ENCODE measurements at regions not wholly inside any gene's neighbourhood (a gene's known extent, or its start where the extent isn't known, plus 50 kb on each side); places are given as distances from the start of the nearest gene placed in this dataset.

GRCh38 chr12:69151254-69151764 lies 88.1 kb upstream of the CPSF6 start:
- H3K4me3 ChIP-seq (ENCODE audit: low read length), result no peak overlapping the region
- H3K9ac ChIP-seq (ENCODE audit: low read depth, low read length), result no peak overlapping the region
- H3K9me3 ChIP-seq (ENCODE audit: insufficient read depth, low read depth, low read length), result no peaks in the 10 kb centered on the region
- no peaks in the 10 kb centered on the region for H3K36me3 ChIP-seq (ENCODE audit: insufficient read depth, low read depth, low read length)
- no peak overlapping the region for H3K27ac ChIP-seq (ENCODE audit: low read length)
- H3K4me1 ChIP-seq (ENCODE audit: insufficient read depth, low read length), result no peaks in the 10 kb centered on the region
- H3K27me3 ChIP-seq (ENCODE audit: insufficient read depth, low read length), result no peaks in the 10 kb centered on the region

- Histone ChIP-seq H3K27me3 (ENCODE audit: insufficient read depth, low read length) (no peaks in the 10 kb centered on the region), H3K36me3 (ENCODE audit: insufficient read depth, low read depth, low read length) (no peaks in the 10 kb centered on the region), H3K4me1 (ENCODE audit: insufficient read depth, low read length) (no peaks in the 10 kb centered on the region; the same call in 1 of the 2 replicates), H3K4me3 (ENCODE audit: low read length) (no peak overlapping the region), H3K9ac (ENCODE audit: low read depth, low read length) (no peak overlapping the region), H3K9me3 (ENCODE audit: insufficient read depth, low read depth, low read length) (no peaks in the 10 kb centered on the region), H3K27ac (ENCODE audit: low read length) (no peak overlapping the region)
These were observed 84.6 kb upstream of the CPSF6 start for GRCh38 chr12:69154585-69155363.

- Histone ChIP-seq H3K4me1 (ENCODE audit: insufficient read depth, low read length) (no peaks in the 10 kb centered on the region; the same call in 1 of the 2 replicates), H3K27ac (ENCODE audit: low read length) (no peak overlapping the region), H3K9ac (ENCODE audit: low read depth, low read length) (no peak overlapping the region; the same call in 1 of the 2 replicates), H3K27me3 (ENCODE audit: insufficient read depth, low read length) (no peaks in the 10 kb centered on the region), H3K9me3 (ENCODE audit: insufficient read depth, low read depth, low read length) (no peaks in the 10 kb centered on the region), H3K4me3 (ENCODE audit: low read length) (no peak overlapping the region), H3K36me3 (ENCODE audit: insufficient read depth, low read depth, low read length) (no peaks in the 10 kb centered on the region)
These were observed 82.2 kb upstream of the CPSF6 start for GRCh38 chr12:69157023-69157655.

GRCh38 chr12:69161829-69162228 lies 77.5 kb upstream of the CPSF6 start:
- Histone ChIP-seq H3K27me3 (ENCODE audit: insufficient read depth, low read length) (no peaks in the 10 kb centered on the region), H3K4me3 (ENCODE audit: low read length) (no peak overlapping the region), H3K9me3 (ENCODE audit: insufficient read depth, low read depth, low read length) (no peaks in the 10 kb centered on the region), H3K36me3 (ENCODE audit: insufficient read depth, low read depth, low read length) (no peaks in the 10 kb centered on the region), H3K4me1 (ENCODE audit: insufficient read depth, low read length) (no peaks in the 10 kb centered on the region; the same call in 1 of the 2 replicates), H3K9ac (ENCODE audit: low read depth, low read length) (no peak overlapping the region), H3K27ac (ENCODE audit: low read length) (no peak overlapping the region)

- Histone ChIP-seq H3K27me3 (ENCODE audit: insufficient read depth, low read length) (no peaks in the 10 kb centered on the region), H3K27ac (ENCODE audit: low read length) (no peak overlapping the region), H3K4me3 (ENCODE audit: low read length) (no peak overlapping the region), H3K9ac (ENCODE audit: low read depth, low read length) (no peak overlapping the region), H3K4me1 (ENCODE audit: insufficient read depth, low read length) (peaks cover 16% of the 10 kb centered on the region), H3K36me3 (ENCODE audit: insufficient read depth, low read depth, low read length) (no peaks in the 10 kb centered on the region), H3K9me3 (ENCODE audit: insufficient read depth, low read depth, low read length) (no peaks in the 10 kb centered on the region)
These were observed 75.5 kb upstream of the CPSF6 start for GRCh38 chr12:69163681-69164362.

- H3K9ac ChIP-seq (ENCODE audit: low read depth, low read length), result no peak overlapping the region
- no peaks in the 10 kb centered on the region for H3K27me3 ChIP-seq (ENCODE audit: insufficient read depth, low read length)
- H3K27ac ChIP-seq (ENCODE audit: low read length), result no peak overlapping the region
- H3K4me3 ChIP-seq (ENCODE audit: low read length), result peak overlapping the region; percentile 25; the same call in 1 of the 2 replicates
- H3K9me3 ChIP-seq (ENCODE audit: insufficient read depth, low read depth, low read length), result no peaks in the 10 kb centered on the region
- peaks cover 20% of the 10 kb centered on the region for H3K4me1 ChIP-seq (ENCODE audit: insufficient read depth, low read length)
- H3K36me3 ChIP-seq (ENCODE audit: insufficient read depth, low read depth, low read length), result no peaks in the 10 kb centered on the region
These were observed 71.7 kb upstream of the CPSF6 start for GRCh38 chr12:69167648-69168165.

- H3K4me1 ChIP-seq (ENCODE audit: insufficient read depth, low read length), result peaks cover 20% of the 10 kb centered on the region
These were observed 71.0 kb upstream of the CPSF6 start for GRCh38 chr12:69168363-69168762.

GRCh38 chr12:69168828-69169227 lies 70.5 kb upstream of the CPSF6 start:
- no peak overlapping the region for H3K4me3 ChIP-seq (ENCODE audit: low read length)
- no peaks in the 10 kb centered on the region for H3K9me3 ChIP-seq (ENCODE audit: insufficient read depth, low read depth, low read length)
- H3K36me3 ChIP-seq (ENCODE audit: insufficient read depth, low read depth, low read length), result no peaks in the 10 kb centered on the region
- no peaks in the 10 kb centered on the region for H3K27me3 ChIP-seq (ENCODE audit: insufficient read depth, low read length)
- H3K27ac ChIP-seq (ENCODE audit: low read length), result no peak overlapping the region
- H3K4me1 ChIP-seq (ENCODE audit: insufficient read depth, low read length), result peaks cover 20% of the 10 kb centered on the region
- 0 out of 2 replicates have a peak overlapping the region, but pooled peaks have one; percentile 23 for H3K9ac ChIP-seq (ENCODE audit: low read depth, low read length)

More at GRCh38 chr12:69168363-69168762, 71.0 kb upstream of the CPSF6 start:
- H3K9ac ChIP-seq (ENCODE audit: low read depth, low read length), result no peak overlapping the region
- H3K4me3 ChIP-seq (ENCODE audit: low read length), result 0 out of 2 replicates have a peak overlapping the region, but pooled peaks have one; percentile 25
- no peaks in the 10 kb centered on the region for H3K9me3 ChIP-seq (ENCODE audit: insufficient read depth, low read depth, low read length)
- H3K27ac ChIP-seq (ENCODE audit: low read length), result no peak overlapping the region
- no peaks in the 10 kb centered on the region for H3K27me3 ChIP-seq (ENCODE audit: insufficient read depth, low read length)
- no peaks in the 10 kb centered on the region for H3K36me3 ChIP-seq (ENCODE audit: insufficient read depth, low read depth, low read length)

- Histone ChIP-seq H3K9me3 (ENCODE audit: insufficient read depth, low read depth, low read length) (no peaks in the 10 kb centered on the region), H3K36me3 (ENCODE audit: insufficient read depth, low read depth, low read length) (no peaks in the 10 kb centered on the region), H3K4me1 (ENCODE audit: insufficient read depth, low read length) (peaks cover 20% of the 10 kb centered on the region), H3K27me3 (ENCODE audit: insufficient read depth, low read length) (no peaks in the 10 kb centered on the region), H3K9ac (ENCODE audit: low read depth, low read length) (no peak overlapping the region), H3K27ac (ENCODE audit: low read length) (no peak overlapping the region), H3K4me3 (ENCODE audit: low read length) (no peak overlapping the region)
These were observed 69.1 kb upstream of the CPSF6 start for GRCh38 chr12:69170293-69170692.

- Histone ChIP-seq H3K4me3 (ENCODE audit: low read length) (no peak overlapping the region), H3K9me3 (ENCODE audit: insufficient read depth, low read depth, low read length) (no peaks in the 10 kb centered on the region), H3K9ac (ENCODE audit: low read depth, low read length) (no peak overlapping the region), H3K27ac (ENCODE audit: low read length) (no peak overlapping the region), H3K4me1 (ENCODE audit: insufficient read depth, low read length) (peaks cover 20% of the 10 kb centered on the region), H3K27me3 (ENCODE audit: insufficient read depth, low read length) (no peaks in the 10 kb centered on the region), H3K36me3 (ENCODE audit: insufficient read depth, low read depth, low read length) (no peaks in the 10 kb centered on the region)
These were observed 67.5 kb upstream of the CPSF6 start for GRCh38 chr12:69171881-69172280.

GRCh38 chr12:69172491-69172890 lies 66.9 kb upstream of the CPSF6 start:
- no peaks in the 10 kb centered on the region for H3K9me3 ChIP-seq (ENCODE audit: insufficient read depth, low read depth, low read length)
- no peaks in the 10 kb centered on the region for H3K36me3 ChIP-seq (ENCODE audit: insufficient read depth, low read depth, low read length)
- peaks cover 15% of the 10 kb centered on the region for H3K4me1 ChIP-seq (ENCODE audit: insufficient read depth, low read length)
- no peak overlapping the region for H3K27ac ChIP-seq (ENCODE audit: low read length)
- no peak overlapping the region for H3K4me3 ChIP-seq (ENCODE audit: low read length)
- H3K27me3 ChIP-seq (ENCODE audit: insufficient read depth, low read length), result no peaks in the 10 kb centered on the region
- H3K9ac ChIP-seq (ENCODE audit: low read depth, low read length), result no peak overlapping the region

All from iPS-20b (cell line).